Kidney epithelial cell (primary cell): ENCODE measurements at regions not wholly inside any gene's neighbourhood (a gene's known extent, or its start where the extent isn't known, plus 50 kb on each side); places are given as distances from the start of the nearest gene placed in this dataset.

Experiments
- DNase-seq: peaks from one replicate; pipeline ENCODE4 v3.0.0-alpha.2; 2010; ENCODE audit warnings: low read depth
- H3K27me3 ChIP-seq: 2 replicates; pipeline ENCODE4 v1.6.0; 2011; ENCODE audit warnings: low read length; ENCODE audit not compliant: control insufficient read depth, insufficient read depth
- H3K36me3 ChIP-seq: 2 replicates; pipeline ENCODE4 v1.5.1; 2011; ENCODE audit warnings: low read length; ENCODE audit not compliant: control insufficient read depth, insufficient read depth
- H3K4me3 ChIP-seq: 2 replicates; pipeline ENCODE4 v1.5.1; 2011; ENCODE audit warnings: low read depth, mild to moderate bottlenecking, control low read depth, low read length
- CTCF ChIP-seq: IDR thresholded peaks from 2 replicates; pipeline ENCODE4 v1.5.1; 2011; ENCODE audit warnings: mild to moderate bottlenecking, moderate library complexity, low read length, control low read depth, inconsistent platforms; ENCODE audit not compliant: insufficient read depth, poor library complexity, severe bottlenecking

GRCh38 chr3:103609472-103609871 lies 1174.7 kb downstream of the ZPLD1 start:
- no peak for TF ChIP-seq CTCF
- no peaks in the 10 kb centered on the region for H3K27me3 ChIP-seq
- no peak for DNase-seq
- H3K36me3 ChIP-seq: no peaks in the 10 kb centered on the region
- H3K4me3 ChIP-seq: no peak overlapping the region

- Histone ChIP-seq H3K27me3 (no peaks in the 10 kb centered on the region), H3K4me3 (no peak overlapping the region), H3K36me3 (no peaks in the 10 kb centered on the region)
- no peak for TF ChIP-seq CTCF
- DNase-seq: no peak
Observed at GRCh38 chr3:103613397-103614156, 1178.8 kb downstream of the ZPLD1 start.

- no peak for TF ChIP-seq CTCF
- no peak overlapping the region for H3K4me3 ChIP-seq
- H3K27me3 ChIP-seq: no peaks in the 10 kb centered on the region
- H3K36me3 ChIP-seq: no peaks in the 10 kb centered on the region
- no peak for DNase-seq
Observed at GRCh38 chr3:103614719-103615118, 1179.9 kb downstream of the ZPLD1 start.

GRCh38 chr3:103617961-103618360 lies 1183.1 kb downstream of the ZPLD1 start:
- TF ChIP-seq CTCF: no peak
- no peaks in the 10 kb centered on the region for H3K36me3 ChIP-seq
- H3K4me3 ChIP-seq: no peak overlapping the region
- no peak for DNase-seq
- H3K27me3 ChIP-seq: no peaks in the 10 kb centered on the region

GRCh38 chr3:103624271-103624670 lies 1189.5 kb downstream of the ZPLD1 start:
- no peak overlapping the region for H3K4me3 ChIP-seq
- DNase-seq: no peak
- TF ChIP-seq CTCF: no peak
- H3K36me3 ChIP-seq: no peaks in the 10 kb centered on the region
- H3K27me3 ChIP-seq: no peaks in the 10 kb centered on the region

- no peak for TF ChIP-seq CTCF
- Histone ChIP-seq H3K27me3 (no peaks in the 10 kb centered on the region), H3K36me3 (no peaks in the 10 kb centered on the region), H3K4me3 (no peak overlapping the region)
- DNase-seq: no peak
Observed at GRCh38 chr3:103629391-103629790, 1194.6 kb downstream of the ZPLD1 start.
